ENCODE measurements at regions not wholly inside any gene's neighbourhood (a gene's known extent, or its start where the extent isn't known, plus 50 kb on each side); places are given as distances from the start of the nearest gene placed in this dataset.
"Not testable (repeated sequence)": the region's sequence is repeated elsewhere in the genome, so short reads cannot be mapped to it uniquely, and the experiment has no call there.

DNA sequence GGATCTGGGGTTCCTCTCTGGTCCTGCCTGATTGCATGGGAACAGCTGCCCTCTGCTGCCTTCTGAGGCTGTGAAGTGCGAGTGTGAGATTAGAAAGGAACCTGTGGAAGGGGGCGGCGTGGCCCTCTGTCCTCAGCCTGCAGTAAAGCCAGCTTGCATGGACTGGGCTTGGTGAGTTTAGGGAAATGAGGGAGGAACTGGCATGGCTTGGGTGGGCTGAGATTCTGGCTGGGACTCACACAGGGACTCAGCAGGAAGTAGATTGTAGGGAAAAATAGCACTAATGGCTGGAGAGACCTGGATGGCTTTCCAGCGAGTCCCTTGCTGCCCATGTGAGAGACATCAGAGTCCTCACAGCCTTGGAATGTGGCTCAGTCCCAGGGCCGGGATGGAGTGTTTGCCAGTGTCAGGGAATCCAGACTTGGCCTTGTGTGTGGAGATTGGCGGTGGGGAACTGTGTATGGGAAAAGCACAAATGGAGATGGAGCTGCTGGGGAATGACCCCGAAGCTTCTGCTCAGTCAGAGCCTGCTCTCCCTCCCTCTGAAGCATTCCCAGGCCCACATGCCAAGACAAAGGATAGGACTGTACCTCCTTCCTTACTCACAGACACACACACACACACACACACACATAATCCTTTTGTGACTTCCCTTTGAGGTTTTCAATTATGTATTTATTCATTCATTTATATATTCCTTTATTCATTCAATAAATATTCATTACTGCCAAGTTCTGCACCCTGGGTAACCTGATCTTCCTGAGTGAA, 115.4 kb downstream of the ACAA2 start:
- no peaks in the 10 kb centered on the region for H3K36me3 ChIP-seq (ENCODE audit: control insufficient read depth in 5 of 5, insufficient read depth in 5 of 5, low read length in 5 of 5)
- no peak overlapping the region for H3K9ac ChIP-seq (ENCODE audit: low read length in 5 of 5)
- no peak overlapping the region for H3K27ac ChIP-seq (ENCODE audit: low read depth, low read length)
- H3K27me3 ChIP-seq (ENCODE audit: control insufficient read depth in 5 of 5, insufficient read depth in 4 of 5, low read length in 5 of 5) = no peaks in the 10 kb centered on the region
- H3K4me1 ChIP-seq (ENCODE audit: control insufficient read depth in 5 of 5, insufficient read depth in 5 of 5, low read length in 5 of 5) = peaks cover 0 to 11% (median 5%) of the 10 kb centered on the region in 5 donors
- H3K9me3 ChIP-seq (ENCODE audit: control insufficient read depth in 5 of 5, low read length in 5 of 5) = peaks cover 0 to 3% (median 0%) of the 10 kb centered on the region in 5 donors
- no peak overlapping the region for H3K4me3 ChIP-seq (ENCODE audit: low read depth in 1 of 5, low read length in 5 of 5)

DNA sequence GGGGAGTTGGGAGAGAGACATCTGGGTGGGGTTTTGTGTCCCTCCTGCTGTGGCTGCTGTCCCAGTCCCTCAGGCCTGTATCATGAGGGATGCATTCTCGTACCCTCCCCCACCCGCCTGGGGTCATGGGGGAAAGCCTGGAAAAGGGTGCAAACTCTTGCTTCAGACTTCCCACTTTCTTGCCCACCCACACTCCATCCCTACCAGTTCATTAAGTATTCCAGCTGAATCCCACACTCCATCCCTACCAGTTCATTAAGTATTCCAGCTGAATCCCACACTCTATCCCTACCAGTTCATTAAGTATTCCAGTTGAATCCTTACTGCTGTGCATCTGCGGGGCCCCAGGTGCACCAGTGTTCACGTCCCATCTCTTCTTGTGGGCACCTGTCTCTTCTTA, 116.3 kb downstream of the ACAA2 start:
- Histone ChIP-seq H3K4me1 (ENCODE audit: control insufficient read depth in 5 of 5, insufficient read depth in 5 of 5, low read length in 5 of 5) (peaks cover 0 to 11% (median 5%) of the 10 kb centered on the region in 5 donors), H3K27me3 (ENCODE audit: control insufficient read depth in 5 of 5, insufficient read depth in 4 of 5, low read length in 5 of 5) (no peaks in the 10 kb centered on the region), H3K36me3 (ENCODE audit: control insufficient read depth in 5 of 5, insufficient read depth in 5 of 5, low read length in 5 of 5) (no peaks in the 10 kb centered on the region), H3K27ac (ENCODE audit: low read depth, low read length) (no peak overlapping the region), H3K4me3 (ENCODE audit: low read depth in 1 of 5, low read length in 5 of 5) (no peak overlapping the region), H3K9ac (ENCODE audit: low read length in 5 of 5) (no peak overlapping the region), H3K9me3 (ENCODE audit: control insufficient read depth in 5 of 5, low read length in 5 of 5) (peaks cover 0 to 3% (median 0%) of the 10 kb centered on the region in 5 donors)

DNA sequence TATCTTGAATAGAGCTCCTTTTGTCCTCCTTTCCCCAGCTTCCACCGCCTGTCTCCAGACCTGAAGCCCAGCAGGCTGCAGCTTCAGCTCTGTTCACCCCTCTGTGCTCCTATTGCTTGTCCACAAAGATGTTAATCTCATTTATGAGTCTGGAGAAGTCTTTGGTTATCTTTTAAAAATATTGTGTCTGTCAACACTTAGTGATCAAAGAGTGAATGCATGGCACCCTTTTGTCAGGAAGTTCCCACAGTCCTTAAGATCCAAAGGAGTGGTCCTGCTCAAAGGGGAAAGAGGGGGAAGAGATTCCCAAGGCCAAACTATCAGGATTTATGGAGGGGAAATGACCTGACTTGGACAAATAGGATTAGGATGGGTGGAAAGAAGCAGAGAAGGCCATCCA, 118.9 kb downstream of the ACAA2 start:
- H3K36me3 ChIP-seq (ENCODE audit: control insufficient read depth in 5 of 5, insufficient read depth in 5 of 5, low read length in 5 of 5) = no peaks in the 10 kb centered on the region
- no peaks in the 10 kb centered on the region for H3K27me3 ChIP-seq (ENCODE audit: control insufficient read depth in 5 of 5, insufficient read depth in 4 of 5, low read length in 5 of 5)
- no peak overlapping the region for H3K9ac ChIP-seq (ENCODE audit: low read length in 5 of 5)
- H3K9me3 ChIP-seq (ENCODE audit: control insufficient read depth in 5 of 5, low read length in 5 of 5) = peaks cover 0 to 3% (median 0%) of the 10 kb centered on the region in 5 donors
- H3K27ac ChIP-seq (ENCODE audit: low read depth, low read length) = no peak overlapping the region
- peaks cover 0 to 16% (median 11%) of the 10 kb centered on the region in 5 donors for H3K4me1 ChIP-seq (ENCODE audit: control insufficient read depth in 5 of 5, insufficient read depth in 5 of 5, low read length in 5 of 5)
- no peak overlapping the region for H3K4me3 ChIP-seq (ENCODE audit: low read depth in 1 of 5, low read length in 5 of 5)

DNA sequence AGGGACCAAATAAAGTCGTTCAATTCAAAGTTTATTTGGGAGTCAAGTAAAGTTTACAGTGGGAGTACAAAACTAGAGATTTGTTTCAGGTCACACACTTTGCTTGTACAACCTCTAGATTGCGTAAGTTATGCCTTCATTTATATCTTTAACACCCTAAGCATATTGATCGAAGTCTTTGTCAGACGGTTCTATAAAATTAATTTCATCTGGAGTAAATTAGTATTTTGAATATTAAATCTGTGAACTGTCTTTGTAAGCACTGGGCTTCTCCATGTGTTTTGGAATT, 119.7 kb downstream of the ACAA2 start:
- H3K27me3 ChIP-seq (ENCODE audit: control insufficient read depth in 5 of 5, insufficient read depth in 4 of 5, low read length in 5 of 5) = no peaks in the 10 kb centered on the region
- H3K36me3 ChIP-seq (ENCODE audit: control insufficient read depth in 5 of 5, insufficient read depth in 5 of 5, low read length in 5 of 5) = no peaks in the 10 kb centered on the region
- peaks cover 0 to 3% (median 0%) of the 10 kb centered on the region in 5 donors for H3K9me3 ChIP-seq (ENCODE audit: control insufficient read depth in 5 of 5, low read length in 5 of 5)
- no peak overlapping the region for H3K9ac ChIP-seq (ENCODE audit: low read length in 5 of 5)
- peaks cover 0 to 16% (median 11%) of the 10 kb centered on the region in 5 donors for H3K4me1 ChIP-seq (ENCODE audit: control insufficient read depth in 5 of 5, insufficient read depth in 5 of 5, low read length in 5 of 5)
- no peak overlapping the region for H3K27ac ChIP-seq (ENCODE audit: low read depth, low read length)
- H3K4me3 ChIP-seq (ENCODE audit: low read depth in 1 of 5, low read length in 5 of 5) = no peak overlapping the region

DNA sequence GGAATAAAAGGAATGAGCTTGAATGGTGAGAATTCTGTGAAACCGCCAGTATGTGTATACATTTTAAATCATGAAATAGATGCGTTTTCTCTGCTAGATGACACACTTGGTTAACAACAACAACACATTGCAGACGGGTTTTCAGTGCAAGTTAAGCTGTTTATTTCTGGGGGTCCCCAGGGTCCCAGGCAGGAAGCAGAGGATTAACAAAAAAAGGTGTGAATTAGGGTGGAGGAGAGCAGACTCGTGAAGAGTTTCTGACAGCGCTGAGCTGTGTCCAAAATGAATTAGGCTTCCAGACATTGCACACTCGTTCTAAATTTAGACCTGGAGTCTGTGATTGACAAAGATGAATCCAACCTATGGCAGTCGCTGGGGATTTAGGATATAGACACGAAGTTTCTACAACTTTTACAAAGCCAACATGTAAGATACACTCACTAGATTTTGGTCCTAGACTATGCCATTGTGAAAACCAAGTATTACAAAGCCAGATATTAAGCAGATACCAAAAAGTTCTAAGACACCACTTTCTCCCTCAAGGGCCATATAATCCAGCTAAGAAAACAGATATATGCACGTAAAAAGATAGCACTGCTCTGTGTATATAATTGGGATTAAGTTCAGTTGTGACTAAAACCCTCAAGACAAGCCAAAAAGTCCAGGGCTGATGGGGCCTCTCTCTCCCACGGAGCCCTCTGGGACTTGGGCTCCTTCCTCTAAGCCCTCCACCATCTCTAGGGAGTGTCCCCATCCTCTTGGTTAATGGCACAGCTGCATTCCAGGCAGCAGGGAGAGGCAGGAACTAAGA, 120.2 kb downstream of the ACAA2 start:
- H3K27me3 ChIP-seq (ENCODE audit: control insufficient read depth in 5 of 5, insufficient read depth in 4 of 5, low read length in 5 of 5) = no peaks in the 10 kb centered on the region
- no peak overlapping the region for H3K27ac ChIP-seq (ENCODE audit: low read depth, low read length)
- H3K36me3 ChIP-seq (ENCODE audit: control insufficient read depth in 5 of 5, insufficient read depth in 5 of 5, low read length in 5 of 5) = no peaks in the 10 kb centered on the region
- H3K4me1 ChIP-seq (ENCODE audit: control insufficient read depth in 5 of 5, insufficient read depth in 5 of 5, low read length in 5 of 5) = peaks cover 0 to 14% (median 10%) of the 10 kb centered on the region in 5 donors
- peaks cover 0 to 3% (median 0%) of the 10 kb centered on the region in 5 donors for H3K9me3 ChIP-seq (ENCODE audit: control insufficient read depth in 5 of 5, low read length in 5 of 5)
- H3K4me3 ChIP-seq (ENCODE audit: low read depth in 1 of 5, low read length in 5 of 5) = no peak overlapping the region
- no peak overlapping the region for H3K9ac ChIP-seq (ENCODE audit: low read length in 5 of 5)

DNA sequence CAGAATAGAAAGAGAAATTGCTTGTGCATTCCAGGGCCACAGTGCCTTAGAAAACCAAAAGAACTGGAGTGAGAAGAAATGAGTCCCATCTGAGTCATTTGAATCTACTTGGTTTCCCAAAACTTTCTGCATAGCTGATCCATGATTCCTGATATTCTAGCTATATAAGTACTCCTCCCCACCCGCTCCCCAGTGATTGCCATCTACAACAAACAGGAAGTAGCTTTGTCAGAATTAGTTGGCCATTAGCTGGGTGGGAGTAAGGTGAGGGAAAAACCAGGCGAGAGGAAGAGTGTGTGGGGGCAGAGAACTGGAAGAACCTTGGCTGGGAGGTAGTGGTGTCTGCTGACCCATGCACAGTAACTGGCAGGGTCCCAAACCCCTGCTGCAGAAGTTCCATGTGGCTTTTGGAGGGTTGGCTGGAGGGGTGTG, 122.1 kb downstream of the ACAA2 start:
- H3K27me3 ChIP-seq (ENCODE audit: control insufficient read depth in 5 of 5, insufficient read depth in 4 of 5, low read length in 5 of 5) = no peaks in the 10 kb centered on the region
- no peak overlapping the region for H3K4me3 ChIP-seq (ENCODE audit: low read depth in 1 of 5, low read length in 5 of 5)
- H3K9ac ChIP-seq (ENCODE audit: low read length in 5 of 5) = no peak overlapping the region
- H3K4me1 ChIP-seq (ENCODE audit: control insufficient read depth in 5 of 5, insufficient read depth in 5 of 5, low read length in 5 of 5) = peaks cover 0 to 9% (median 4%) of the 10 kb centered on the region in 5 donors
- H3K36me3 ChIP-seq (ENCODE audit: control insufficient read depth in 5 of 5, insufficient read depth in 5 of 5, low read length in 5 of 5) = no peaks in the 10 kb centered on the region
- peaks cover 0 to 3% (median 0%) of the 10 kb centered on the region in 5 donors for H3K9me3 ChIP-seq (ENCODE audit: control insufficient read depth in 5 of 5, low read length in 5 of 5)
- H3K27ac ChIP-seq (ENCODE audit: low read depth, low read length) = no peak overlapping the region

DNA sequence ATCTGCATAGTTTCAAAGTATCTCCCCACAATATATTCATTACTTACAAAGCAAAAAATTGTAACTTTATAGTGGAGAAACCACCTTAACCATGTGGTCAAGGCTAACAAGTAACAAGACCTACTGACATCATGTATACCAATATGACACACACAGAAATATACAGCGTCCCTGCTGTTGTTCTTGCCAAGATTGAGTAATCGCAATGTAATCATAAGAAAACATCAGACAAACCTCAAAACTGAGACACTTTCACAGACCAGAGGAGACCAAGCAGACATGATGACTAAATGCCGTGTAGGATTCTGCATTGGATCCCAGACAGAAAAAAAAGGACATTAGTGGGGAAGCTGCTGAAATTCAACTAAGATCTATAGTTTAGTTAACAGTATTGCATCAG, 123.0 kb downstream of the ACAA2 start:
- H3K4me3 ChIP-seq (ENCODE audit: low read depth in 1 of 5, low read length in 5 of 5) = no peak overlapping the region
- no peaks in the 10 kb centered on the region for H3K36me3 ChIP-seq (ENCODE audit: control insufficient read depth in 5 of 5, insufficient read depth in 5 of 5, low read length in 5 of 5)
- no peaks in the 10 kb centered on the region for H3K27me3 ChIP-seq (ENCODE audit: control insufficient read depth in 5 of 5, insufficient read depth in 4 of 5, low read length in 5 of 5)
- H3K9me3 ChIP-seq (ENCODE audit: control insufficient read depth in 5 of 5, low read length in 5 of 5) = peaks cover 0 to 3% (median 0%) of the 10 kb centered on the region in 5 donors
- H3K27ac ChIP-seq (ENCODE audit: low read depth, low read length) = no peak overlapping the region
- H3K9ac ChIP-seq (ENCODE audit: low read length in 5 of 5) = no peak overlapping the region
- peaks cover 0 to 9% (median 4%) of the 10 kb centered on the region in 5 donors for H3K4me1 ChIP-seq (ENCODE audit: control insufficient read depth in 5 of 5, insufficient read depth in 5 of 5, low read length in 5 of 5)

DNA sequence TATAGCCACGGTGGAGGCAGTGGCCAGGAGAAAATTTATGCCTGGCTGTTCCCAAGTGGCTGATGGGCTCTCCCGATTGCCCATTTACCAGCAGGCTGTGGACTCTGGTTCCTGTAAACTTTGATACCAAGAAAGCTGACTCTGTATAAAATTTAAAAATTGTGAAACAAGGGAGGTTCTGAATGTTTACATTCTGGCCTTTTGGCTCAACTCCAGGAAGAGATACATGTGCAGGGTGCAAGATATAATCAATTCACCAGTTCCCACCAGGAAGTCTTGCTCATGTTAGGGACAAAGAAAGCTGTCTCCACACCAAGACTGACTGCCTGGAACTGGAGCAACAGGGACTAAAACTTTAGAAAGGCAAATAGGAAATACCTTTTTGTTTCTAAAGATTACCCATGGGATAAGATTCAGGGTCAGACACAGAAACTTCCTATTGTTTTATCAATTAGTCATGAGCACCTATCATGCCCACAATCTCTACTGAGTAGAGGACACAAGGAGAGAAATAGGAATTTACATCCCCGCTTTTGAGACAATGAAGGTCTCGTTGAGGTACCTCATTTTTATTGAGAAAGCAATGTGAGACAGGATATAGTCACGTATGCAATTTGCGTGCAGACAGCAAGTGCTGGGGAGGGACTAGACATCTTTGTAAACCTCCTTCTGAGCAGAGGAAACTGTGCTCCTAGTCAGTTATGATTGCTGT, 123.5 kb downstream of the LIPG start:
- H3K9ac ChIP-seq (ENCODE audit: low read length in 5 of 5) = no peak overlapping the region
- H3K36me3 ChIP-seq (ENCODE audit: control insufficient read depth in 5 of 5, insufficient read depth in 5 of 5, low read length in 5 of 5) = no peaks in the 10 kb centered on the region
- H3K4me3 ChIP-seq (ENCODE audit: low read depth in 1 of 5, low read length in 5 of 5) = no peak overlapping the region
- H3K9me3 ChIP-seq (ENCODE audit: control insufficient read depth in 5 of 5, low read length in 5 of 5) = no peaks in the 10 kb centered on the region
- H3K4me1 ChIP-seq (ENCODE audit: control insufficient read depth in 5 of 5, insufficient read depth in 5 of 5, low read length in 5 of 5) = peaks cover 0 to 10% (median 5%) of the 10 kb centered on the region in 5 donors
- no peaks in the 10 kb centered on the region for H3K27me3 ChIP-seq (ENCODE audit: control insufficient read depth in 5 of 5, insufficient read depth in 4 of 5, low read length in 5 of 5)
- H3K27ac ChIP-seq (ENCODE audit: low read depth, low read length) = no peak overlapping the region

DNA sequence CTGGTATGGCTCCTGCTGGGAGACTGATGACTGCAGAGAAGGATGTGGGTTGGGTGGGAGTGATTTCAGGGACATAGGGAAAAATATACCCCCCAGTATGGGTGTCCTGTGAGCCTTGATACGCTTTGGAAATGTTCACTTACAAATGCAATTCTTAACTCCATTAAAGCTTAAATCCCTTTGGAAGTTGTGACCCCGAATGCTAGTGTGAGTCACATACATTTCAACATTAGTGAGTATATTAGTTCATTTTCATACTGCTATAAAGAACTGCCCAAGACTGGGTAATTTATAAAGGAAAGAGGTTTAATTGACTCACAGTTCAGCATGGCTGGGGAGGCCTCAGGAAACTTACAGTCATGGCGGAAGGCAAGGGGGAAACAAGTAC, 120.9 kb downstream of the LIPG start:
- H3K36me3 ChIP-seq (ENCODE audit: control insufficient read depth in 5 of 5, insufficient read depth in 5 of 5, low read length in 5 of 5); H3K9me3 ChIP-seq (ENCODE audit: control insufficient read depth in 5 of 5, low read length in 5 of 5); H3K9ac ChIP-seq (ENCODE audit: low read length in 5 of 5); H3K27ac ChIP-seq (ENCODE audit: low read depth, low read length); H3K4me3 ChIP-seq (ENCODE audit: low read depth in 1 of 5, low read length in 5 of 5); H3K27me3 ChIP-seq (ENCODE audit: control insufficient read depth in 5 of 5, insufficient read depth in 4 of 5, low read length in 5 of 5): not testable (repeated sequence)
- H3K4me1 ChIP-seq (ENCODE audit: control insufficient read depth in 5 of 5, insufficient read depth in 5 of 5, low read length in 5 of 5) = peaks cover 0 to 10% (median 5%) of the 10 kb centered on the region in 5 donors

All from subcutaneous abdominal adipose tissue (tissue), 5 donors.